AG04449 (cell line): ENCODE measurements at regions not wholly inside any gene's neighbourhood (a gene's known extent, or its start where the extent isn't known, plus 50 kb on each side); places are given as distances from the start of the nearest gene placed in this dataset.

Source experiments
- CTCF ChIA-PET: fragments of 350-600 bp; formaldehyde crosslinking; extraction: SDS; loops from one replicate; lab custom pipeline; 2021; ENCODE audit warnings: antibody characterized with exemption; lab: Yijun Ruan, JAX
- POLR2A ChIA-PET: fragments of 400-600, 350-600 bp; formaldehyde crosslinking; extraction: SDS; loops from one replicate; lab custom pipeline; 2020; ENCODE audit warnings: antibody characterized with exemption, inconsistent platforms; lab: Yijun Ruan, JAX
- DNase-seq: peaks from one replicate; pipeline ENCODE4 v3.0.0-alpha.2; 2010; ENCODE audit warnings: low read depth, low spot score
- H3K4me3 ChIP-seq: 2 replicates; pipeline ENCODE4 v1.5.1; 2011; ENCODE audit warnings: low read depth, mild to moderate bottlenecking, control low read depth, low read length
- CTCF ChIP-seq: IDR thresholded peaks from one replicate; pipeline ENCODE4 v1.5.1; 2011; ENCODE audit warnings: mild to moderate bottlenecking, moderate library complexity, low read length, control low read depth, inconsistent platforms; ENCODE audit not compliant: insufficient read depth; ENCODE audit errors: missing control alignments

- ChIA-PET POLR2A (no interaction called here), CTCF (no interaction called here)
- H3K4me3 ChIP-seq, result no peak overlapping the region
- DNase-seq, result no peak
- no peak for TF ChIP-seq CTCF
These were observed 455.3 kb downstream of the PDHA2 start for GRCh38 chr4:96295143-96295741.

- ChIA-PET CTCF (no interaction called here), POLR2A (no interaction called here)
- no peak for DNase-seq
- TF ChIP-seq CTCF, result no peak
- H3K4me3 ChIP-seq, result no peak overlapping the region
These were observed 461.8 kb downstream of the PDHA2 start for GRCh38 chr4:96301715-96302114.

- ChIA-PET POLR2A (no interaction called here), CTCF (no interaction called here)
- DNase-seq, result no peak
- no peak for TF ChIP-seq CTCF
- H3K4me3 ChIP-seq, result no peak overlapping the region
These were observed 465.1 kb downstream of the PDHA2 start for GRCh38 chr4:96305030-96305429.

- ChIA-PET CTCF (no interaction called here), POLR2A (no interaction called here)
- no peak for DNase-seq
- no peak for TF ChIP-seq CTCF
- H3K4me3 ChIP-seq, result no peak overlapping the region
These were observed 472.3 kb downstream of the PDHA2 start for GRCh38 chr4:96312046-96312685.

- no peak for DNase-seq
- POLR2A ChIA-PET, result no interaction called here
- no peak overlapping the region for H3K4me3 ChIP-seq
- CTCF ChIA-PET, result no interaction called here
- TF ChIP-seq CTCF, result no peak
These were observed 475.9 kb downstream of the PDHA2 start for GRCh38 chr4:96315815-96316214.

- ChIA-PET CTCF (no interaction called here), POLR2A (no interaction called here)
- no peak for DNase-seq
- no peak for TF ChIP-seq CTCF
- H3K4me3 ChIP-seq, result no peak overlapping the region
These were observed 476.9 kb downstream of the PDHA2 start for GRCh38 chr4:96316776-96317175.
